ENCODE measurements at regions not wholly inside any gene's neighbourhood (a gene's known extent, or its start where the extent isn't known, plus 50 kb on each side); places are given as distances from the start of the nearest gene placed in this dataset.

- TF ChIP-seq POLR2AphosphoS5 (IDR thresholded peaks at IDR 0.05; ENCODE audit: borderline replicate concordance, low read depth, low read length) (no peak), EZH2 (IDR thresholded peaks at IDR 0.05) (no peak), FOXP2 (optimal IDR thresholded peaks at IDR 0.05; ENCODE audit: control extremely low read depth, extremely low read length, insufficient read depth) (no peak)
Measured at GRCh38 chr22:47423861-47424820, 661.7 kb downstream of the TBC1D22A start.
